Astrocyte (in vitro differentiated cells and primary cell): ENCODE measurements at regions not wholly inside any gene's neighbourhood (a gene's known extent, or its start where the extent isn't known, plus 50 kb on each side); places are given as distances from the start of the nearest gene placed in this dataset.

Experiments used
- CTCF ChIP-seq: IDR thresholded peaks from 2 replicates; pipeline ENCODE4 v1.5.1; 2011; ENCODE audit warnings: low read depth, mild to moderate bottlenecking, inconsistent platforms, low read length, moderate library complexity; ENCODE audit not compliant: insufficient read depth
- EZH2 ChIP-seq: IDR thresholded peaks from 2 replicates; pipeline ENCODE4 v1.6.1; 2012; ENCODE audit warnings: mild to moderate bottlenecking, low read length, inconsistent platforms; ENCODE audit not compliant: insufficient read depth

- TF ChIP-seq CTCF (no peak), EZH2 (no peak)
These were observed 412.4 kb downstream of the FOXG1 start for GRCh38 chr14:29178971-29179370.
